ENCODE measurements at regions not wholly inside any gene's neighbourhood (a gene's known extent, or its start where the extent isn't known, plus 50 kb on each side); places are given as distances from the start of the nearest gene placed in this dataset.

GRCh38 chr6:181049-181654 lies 111.1 kb upstream of the DUSP22 start:
- DNase-seq, result no peak

DNA sequence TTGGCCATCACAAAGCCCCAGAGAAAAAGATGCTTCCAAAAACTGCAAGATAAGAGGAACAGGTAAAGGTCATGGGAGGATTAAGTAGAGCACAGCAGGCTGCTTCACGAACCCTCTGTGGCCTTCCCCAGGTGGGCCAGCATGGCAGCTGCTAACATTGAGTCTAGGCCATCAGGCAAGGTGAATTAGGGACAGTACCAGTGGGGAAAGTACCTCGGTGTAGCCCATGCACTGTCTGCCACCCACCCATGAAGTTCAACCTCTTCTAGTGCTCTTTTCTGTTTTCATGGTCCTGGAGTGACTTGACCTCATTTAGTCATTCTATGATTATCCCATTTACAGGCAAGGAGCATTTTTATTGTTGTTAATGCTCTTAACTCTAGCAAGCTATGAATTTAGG lies 108.6 kb upstream of the DUSP22 start:
- DNase-seq, result no peak

GRCh38 chr6:184161-184700 lies 108.1 kb upstream of the DUSP22 start:
- DNase-seq, result no peak

DNA sequence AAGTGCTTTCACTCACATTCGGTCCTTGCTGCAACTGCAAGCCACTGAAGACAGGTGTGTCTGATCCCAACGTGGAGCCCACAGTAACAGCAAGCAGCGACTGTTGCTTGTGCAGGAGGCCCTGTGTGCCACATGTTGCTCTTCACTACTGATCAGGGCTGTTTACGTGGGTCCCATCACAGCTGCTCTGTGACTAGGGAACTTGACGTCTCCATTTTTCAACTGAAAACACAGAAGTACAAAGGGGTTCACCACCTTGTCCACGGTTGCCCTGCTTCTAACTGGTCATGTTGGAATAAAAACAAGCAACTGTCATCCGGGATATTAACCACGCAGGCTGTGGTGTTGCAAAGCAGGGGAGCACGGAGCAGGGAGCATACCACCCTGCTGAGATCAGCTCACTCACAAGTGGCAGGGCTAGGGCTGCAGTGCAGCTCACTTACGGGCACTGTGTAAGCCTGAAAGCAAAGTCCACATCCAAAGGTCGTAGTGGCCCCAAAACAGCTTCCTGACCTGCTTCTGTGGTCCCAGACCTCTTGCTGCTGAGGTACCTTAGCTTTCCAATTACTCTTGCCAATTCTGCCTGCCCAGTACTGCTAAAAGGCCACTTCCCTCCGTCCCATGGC lies 105.8 kb upstream of the DUSP22 start:
- no peak for DNase-seq

DNA sequence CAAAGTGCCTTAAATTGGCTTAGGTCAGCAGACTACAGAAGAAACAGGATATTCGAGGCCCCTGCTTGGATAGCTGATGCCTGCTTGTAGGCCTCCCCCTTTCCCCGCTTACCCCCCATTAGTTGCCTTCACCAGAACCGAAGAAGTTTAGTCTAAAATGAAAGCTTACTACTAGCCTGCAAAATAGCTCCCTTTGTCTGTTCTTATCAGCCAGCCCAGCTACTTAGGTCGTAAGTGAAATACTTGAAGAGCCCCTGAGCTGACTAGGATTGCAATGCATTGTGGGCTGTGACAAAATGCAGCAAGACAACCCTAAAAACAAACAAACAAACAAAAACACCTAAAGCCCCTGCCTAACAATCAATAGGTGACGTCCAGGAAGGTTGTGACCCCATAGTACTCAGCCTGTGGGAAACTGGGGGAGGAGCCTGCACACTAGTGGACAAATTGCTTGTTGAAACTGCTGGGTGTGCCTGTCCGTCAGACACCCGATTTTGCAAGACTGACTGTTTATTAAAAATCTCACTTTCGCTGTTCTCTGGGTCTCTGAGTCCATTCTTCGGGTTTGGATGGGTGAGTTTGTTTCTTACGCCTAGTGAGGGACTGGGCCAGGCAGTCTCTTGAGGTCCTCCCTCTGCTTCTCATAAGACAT lies 105.0 kb upstream of the DUSP22 start:
- no peak for DNase-seq

DNA sequence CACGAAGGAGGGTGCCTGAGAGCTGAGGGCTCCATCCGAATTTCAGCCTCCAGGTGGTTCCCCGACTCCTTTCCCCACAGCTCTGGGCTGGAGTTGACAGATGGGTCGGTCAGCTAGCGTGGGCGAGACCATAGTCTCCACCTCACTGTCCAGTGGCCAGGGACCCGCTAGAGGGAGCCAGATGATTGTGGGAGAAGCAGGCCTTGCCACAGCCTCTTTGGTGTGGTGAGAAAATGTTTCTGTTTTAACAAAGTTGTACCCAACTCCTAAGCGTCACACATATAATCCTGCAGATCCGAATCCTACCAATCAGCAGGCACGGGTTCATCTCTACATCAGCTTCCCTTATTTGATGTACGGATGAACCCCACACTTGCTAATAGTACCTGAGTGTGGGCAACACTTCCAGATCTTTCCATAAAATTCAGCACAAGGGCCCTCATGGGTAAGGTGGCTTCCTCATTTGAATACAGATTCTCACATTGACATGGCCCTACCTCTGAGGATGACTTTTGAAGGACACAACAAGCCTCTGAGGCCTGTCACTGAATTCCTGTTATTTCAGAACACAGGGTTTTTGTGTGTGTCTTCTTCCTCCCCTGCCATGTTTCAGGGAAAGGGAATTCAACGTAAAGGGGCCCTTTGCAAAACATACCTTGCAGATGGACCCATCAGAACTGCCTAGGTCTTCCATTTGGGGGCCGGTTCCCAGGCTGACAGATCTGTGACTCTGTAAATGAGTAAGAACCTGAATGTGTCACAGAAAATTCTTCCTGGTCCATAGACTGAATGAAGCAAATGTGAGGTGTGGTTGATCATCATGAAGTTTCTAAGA lies 103.2 kb upstream of the DUSP22 start:
- DNase-seq, result peak; percentile 75 to 79

DNA sequence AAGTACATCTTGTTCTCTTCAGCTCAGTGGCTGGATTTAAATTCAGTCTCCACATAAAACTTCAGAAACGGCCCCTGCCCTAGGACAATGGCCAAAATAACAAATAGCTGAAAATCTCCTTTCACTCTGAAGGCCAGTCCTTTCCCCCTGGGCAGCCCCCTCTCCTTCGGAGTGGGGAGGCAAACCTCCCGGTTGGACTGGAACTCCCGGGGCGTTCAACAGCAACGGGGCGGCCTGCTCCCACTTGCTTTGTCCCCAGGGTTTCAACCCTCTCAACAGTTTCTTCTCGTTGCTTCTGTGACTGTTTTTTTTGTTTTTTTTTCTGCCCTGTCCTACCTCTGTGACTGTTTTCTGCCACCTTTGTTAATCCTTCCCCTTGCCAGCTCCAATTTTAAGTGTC lies 102.6 kb upstream of the DUSP22 start:
- DNase-seq, result no peak

DNA sequence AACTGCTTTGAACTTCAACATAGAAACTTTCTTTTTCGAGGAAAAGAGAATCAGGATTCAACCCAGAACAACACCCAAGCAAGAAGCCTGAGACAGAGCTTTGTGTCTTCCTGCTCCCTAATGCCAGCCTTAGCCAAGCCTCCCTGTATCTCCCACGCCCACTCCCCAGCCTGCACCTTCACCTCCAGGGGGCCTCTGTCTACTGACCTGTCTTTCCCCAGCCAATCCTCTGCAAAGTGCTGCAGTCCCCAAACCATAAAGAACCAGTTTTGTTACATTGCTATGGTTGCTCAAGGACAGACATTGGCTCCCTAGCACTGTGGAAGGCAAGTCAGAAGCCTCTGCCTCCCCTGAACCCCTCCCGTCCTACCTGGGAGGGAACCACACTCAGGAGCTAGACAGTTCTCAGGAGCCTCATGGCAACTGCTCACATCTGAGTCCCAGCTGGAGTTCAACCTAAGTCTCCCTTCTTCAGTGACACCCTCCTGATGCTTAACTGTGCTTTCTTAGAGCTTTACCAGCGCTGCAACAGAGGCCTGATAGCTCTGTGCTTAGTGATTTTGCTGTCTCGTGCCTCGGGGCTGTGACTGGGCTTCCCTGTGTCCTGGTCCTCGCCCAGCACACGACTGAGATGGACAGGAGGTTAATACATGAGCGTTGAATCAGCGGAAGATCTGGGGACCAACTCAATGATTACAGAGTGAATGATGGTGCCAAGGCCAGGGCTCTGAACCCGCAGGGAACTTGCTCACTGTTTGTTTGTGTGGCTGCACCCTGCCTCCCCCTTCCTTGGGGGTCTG lies 101.5 kb upstream of the DUSP22 start:
- DNase-seq, result no peak

- DNase-seq, result no peak
These were observed 100.6 kb upstream of the DUSP22 start for GRCh38 chr6:191487-192312.

DNA sequence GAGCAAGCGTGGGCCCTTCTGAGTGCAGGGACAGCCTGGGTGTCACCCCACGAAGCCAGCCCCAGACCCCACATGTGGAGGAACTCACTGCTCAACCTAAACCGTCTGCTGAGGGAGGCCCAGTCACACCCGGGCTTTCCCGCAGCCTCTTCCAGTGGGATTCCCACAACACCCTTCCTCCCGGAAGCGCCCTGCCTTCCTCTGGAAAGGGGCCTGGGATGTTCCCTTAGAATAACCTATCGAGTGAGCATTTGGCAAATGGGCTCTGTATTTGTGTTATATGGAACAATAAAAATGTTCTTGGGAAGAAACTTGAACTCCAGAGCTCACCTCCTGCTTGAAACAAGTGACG lies 100.0 kb upstream of the DUSP22 start:
- DNase-seq, result no peak

GRCh38 chr6:193180-193579 lies 99.1 kb upstream of the DUSP22 start:
- no peak for DNase-seq

DNA sequence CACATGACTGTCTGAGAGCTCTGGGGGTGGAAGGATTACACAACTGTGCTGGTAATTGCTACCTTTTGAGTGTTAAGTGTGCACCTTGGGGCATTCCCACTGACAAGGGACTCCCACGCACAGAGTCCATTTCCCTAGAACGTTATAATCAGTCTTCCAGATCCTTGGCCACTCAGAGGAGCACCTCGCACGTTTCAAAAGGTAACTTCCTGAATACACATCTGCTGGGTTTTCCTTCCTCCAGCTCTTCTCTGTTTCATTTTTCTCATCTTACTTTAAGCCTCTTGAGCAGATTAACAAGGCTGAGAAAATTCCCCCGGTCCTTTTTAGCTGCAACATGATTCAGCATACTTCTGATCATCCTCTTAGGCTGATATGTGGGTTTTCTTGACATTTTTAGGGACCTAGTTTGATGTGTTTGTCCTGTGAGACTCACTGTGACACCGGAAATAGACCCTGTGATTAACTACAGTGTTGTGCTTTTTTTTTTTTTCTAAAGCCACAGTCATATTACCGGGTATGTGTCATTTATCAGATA lies 98.4 kb upstream of the DUSP22 start:
- DNase-seq, result no peak

GRCh38 chr6:195861-196360 lies 96.4 kb upstream of the DUSP22 start:
- peak in 1 of 2 donors; percentile 35 for DNase-seq

DNA sequence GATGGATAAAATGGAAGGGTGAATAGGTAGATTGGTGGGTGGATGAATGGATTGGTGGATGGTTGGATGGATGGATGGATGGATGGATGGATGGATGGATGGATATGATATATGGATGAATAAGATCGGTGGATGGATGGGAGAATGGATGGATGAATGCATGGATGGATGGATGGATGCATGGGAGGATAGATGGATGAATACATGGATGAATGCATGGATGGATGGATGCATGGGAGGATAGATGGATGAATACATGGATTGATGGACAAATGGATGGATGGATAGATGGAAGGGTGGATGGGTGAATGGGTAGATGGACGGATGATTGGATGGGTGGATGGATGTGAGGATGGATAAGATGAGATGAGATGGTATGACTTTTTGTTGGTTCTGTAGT lies 95.7 kb upstream of the DUSP22 start:
- no peak for DNase-seq

GRCh38 chr6:203661-204060 lies 88.6 kb upstream of the DUSP22 start:
- no peak for DNase-seq

DNA sequence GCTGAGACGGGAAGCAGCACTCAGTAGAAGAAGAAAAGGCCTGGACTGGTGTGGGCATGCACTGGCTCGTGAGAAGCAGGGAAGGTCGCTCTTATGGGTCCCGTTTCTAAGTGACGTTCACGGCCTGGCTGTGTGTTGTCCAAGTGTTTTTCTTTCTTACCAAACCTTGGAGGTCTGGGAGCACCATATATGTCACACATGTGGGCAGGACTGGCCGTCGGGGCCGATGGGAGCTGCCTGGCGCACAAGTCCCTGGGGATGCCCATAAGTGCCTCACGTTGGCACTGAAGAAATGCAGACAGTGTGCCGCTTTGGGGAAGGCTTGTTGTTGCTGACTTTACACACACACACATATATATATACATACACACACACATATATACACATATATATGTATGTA lies 86.0 kb upstream of the DUSP22 start:
- DNase-seq, result no peak

GRCh38 chr6:208364-208763 lies 83.9 kb upstream of the DUSP22 start:
- DNase-seq, result no peak

- DNase-seq, result no peak
These were observed 83.3 kb upstream of the DUSP22 start for GRCh38 chr6:208938-209337.

DNA sequence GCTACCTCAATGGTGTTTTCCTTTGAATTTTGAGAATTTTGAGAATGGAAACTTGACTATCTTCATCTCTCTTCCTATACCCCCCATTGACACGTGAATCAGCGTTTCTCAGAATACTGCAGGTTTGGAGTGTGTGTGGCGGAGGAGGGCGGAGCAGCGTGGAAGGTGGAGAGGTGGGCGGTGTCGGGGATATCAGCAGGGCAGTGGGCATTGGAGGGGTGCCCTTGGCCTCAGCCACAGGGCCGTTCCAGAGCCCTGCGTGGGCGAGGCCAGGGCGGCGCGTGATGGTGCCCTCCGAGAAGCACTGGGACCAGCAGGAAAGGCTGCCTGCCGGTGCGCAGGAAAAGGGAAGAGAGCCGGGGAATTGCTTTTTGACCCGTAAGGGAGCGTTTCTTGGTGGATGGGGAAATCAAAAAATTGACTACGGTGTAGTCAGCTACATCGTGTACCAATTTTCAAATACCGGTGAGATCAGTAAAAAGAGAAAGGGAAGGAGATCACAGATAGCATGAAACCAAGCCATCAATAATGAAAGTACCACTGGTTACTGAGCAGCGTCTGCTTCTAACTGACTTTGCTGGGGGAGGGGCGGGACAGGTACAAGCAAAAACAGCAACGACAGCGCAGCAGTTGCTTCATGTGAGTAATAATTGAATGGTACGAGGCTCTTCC lies 82.7 kb upstream of the DUSP22 start:
- peak; percentile 55 to 57 for DNase-seq

GRCh38 chr6:210104-210456 lies 82.2 kb upstream of the DUSP22 start:
- DNase-seq, result no peak
